ENCODE measurements at regions not wholly inside any gene's neighbourhood (a gene's known extent, or its start where the extent isn't known, plus 50 kb on each side); places are given as distances from the start of the nearest gene placed in this dataset.

DNA sequence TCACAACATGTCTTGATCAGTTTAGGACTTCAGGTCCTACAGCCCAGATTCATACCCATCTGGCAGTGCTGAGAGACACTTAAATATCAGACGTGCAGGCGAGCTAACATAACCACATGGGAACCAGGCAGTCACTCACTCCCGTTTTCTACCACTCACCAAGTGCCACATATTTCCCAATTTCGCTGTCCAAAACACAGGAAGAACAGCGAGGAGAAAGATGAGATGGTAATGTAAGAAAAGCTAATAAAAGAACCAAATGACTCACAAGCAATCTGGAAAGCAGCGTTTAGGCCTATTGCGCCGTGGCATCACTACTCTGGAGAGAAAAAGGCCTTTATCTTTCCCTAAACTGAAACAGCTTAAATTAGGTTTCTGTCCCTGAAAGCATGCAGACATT lies 647.8 kb upstream of the SLC39A10 start:
- WGBS, 5 donors = 71 to 77% (median 75%) methylated on average over 8 of the region's 8 CpGs
- no peaks in the 10 kb centered on the region for H3K9me3 ChIP-seq
- H3K27ac ChIP-seq = no peak overlapping the region
- no peak overlapping the region for H3K4me3 ChIP-seq
- no peaks in the 10 kb centered on the region for H3K27me3 ChIP-seq (replicated peaks in 1 of 7)
- H3K4me1 ChIP-seq = no peaks in the 10 kb centered on the region
- intact Hi-C loops (cut with DNase I; ENCODE audit: low total_unique reads) = no loop called here
- TF ChIP-seq, protein P1, sequence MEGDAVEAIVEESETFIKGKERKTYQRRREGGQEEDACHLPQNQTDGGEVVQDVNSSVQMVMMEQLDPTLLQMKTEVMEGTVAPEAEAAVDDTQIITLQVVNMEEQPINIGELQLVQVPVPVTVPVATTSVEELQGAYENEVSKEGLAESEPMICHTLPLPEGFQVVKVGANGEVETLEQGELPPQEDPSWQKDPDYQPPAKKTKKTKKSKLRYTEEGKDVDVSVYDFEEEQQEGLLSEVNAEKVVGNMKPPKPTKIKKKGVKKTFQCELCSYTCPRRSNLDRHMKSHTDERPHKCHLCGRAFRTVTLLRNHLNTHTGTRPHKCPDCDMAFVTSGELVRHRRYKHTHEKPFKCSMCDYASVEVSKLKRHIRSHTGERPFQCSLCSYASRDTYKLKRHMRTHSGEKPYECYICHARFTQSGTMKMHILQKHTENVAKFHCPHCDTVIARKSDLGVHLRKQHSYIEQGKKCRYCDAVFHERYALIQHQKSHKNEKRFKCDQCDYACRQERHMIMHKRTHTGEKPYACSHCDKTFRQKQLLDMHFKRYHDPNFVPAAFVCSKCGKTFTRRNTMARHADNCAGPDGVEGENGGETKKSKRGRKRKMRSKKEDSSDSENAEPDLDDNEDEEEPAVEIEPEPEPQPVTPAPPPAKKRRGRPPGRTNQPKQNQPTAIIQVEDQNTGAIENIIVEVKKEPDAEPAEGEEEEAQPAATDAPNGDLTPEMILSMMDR (IDR thresholded peaks at IDR 0.05 in 8 of 11, conservative IDR thresholded peaks at IDR 0.05 in 3 of 11) = no peak
- TF ChIP-seq POLR2A (IDR thresholded peaks at IDR 0.05) (no peak), POLR2AphosphoS5 (IDR thresholded peaks at IDR 0.05) (no peak)
- no peaks in the 10 kb centered on the region for H3K36me3 ChIP-seq
- no peak for DNase-seq

DNA sequence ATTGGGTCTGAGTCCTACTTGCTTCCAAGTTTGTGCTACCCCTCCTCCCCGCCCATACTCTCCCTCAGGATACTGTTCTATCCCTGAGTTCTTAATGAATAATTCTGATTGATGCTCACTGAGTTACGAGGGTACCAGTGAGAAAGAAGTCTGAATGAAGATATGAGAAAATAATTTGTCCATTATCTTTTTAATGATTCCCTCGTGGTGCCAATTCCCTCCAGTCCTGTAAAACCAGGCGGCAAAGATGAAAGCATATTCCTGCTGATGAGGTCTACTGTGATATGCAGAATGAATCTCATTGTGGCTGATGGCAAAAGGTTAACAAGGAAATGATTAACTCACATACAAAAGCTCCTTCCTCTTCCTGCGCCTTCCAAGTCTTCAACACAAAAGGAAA lies 650.2 kb upstream of the SLC39A10 start:
- no peak for DNase-seq
- H3K27me3 ChIP-seq (replicated peaks in 1 of 7) = no peaks in the 10 kb centered on the region
- TF ChIP-seq, protein P1 (IDR thresholded peaks at IDR 0.05 in 8 of 11, conservative IDR thresholded peaks at IDR 0.05 in 3 of 11) = no peak
- TF ChIP-seq POLR2AphosphoS5 (IDR thresholded peaks at IDR 0.05) = no peak
- TF ChIP-seq POLR2A (IDR thresholded peaks at IDR 0.05) = no peak
- no peaks in the 10 kb centered on the region for H3K36me3 ChIP-seq
- H3K9me3 ChIP-seq = no peaks in the 10 kb centered on the region
- WGBS, 5 donors = 59 to 83% (median 74%) methylated on average over 5 of the region's 5 CpGs
- intact Hi-C loops (cut with DNase I; ENCODE audit: low total_unique reads) = no loop called here
- H3K4me1 ChIP-seq = no peaks in the 10 kb centered on the region
- H3K27ac ChIP-seq = no peak overlapping the region
- H3K4me3 ChIP-seq = no peak overlapping the region

DNA sequence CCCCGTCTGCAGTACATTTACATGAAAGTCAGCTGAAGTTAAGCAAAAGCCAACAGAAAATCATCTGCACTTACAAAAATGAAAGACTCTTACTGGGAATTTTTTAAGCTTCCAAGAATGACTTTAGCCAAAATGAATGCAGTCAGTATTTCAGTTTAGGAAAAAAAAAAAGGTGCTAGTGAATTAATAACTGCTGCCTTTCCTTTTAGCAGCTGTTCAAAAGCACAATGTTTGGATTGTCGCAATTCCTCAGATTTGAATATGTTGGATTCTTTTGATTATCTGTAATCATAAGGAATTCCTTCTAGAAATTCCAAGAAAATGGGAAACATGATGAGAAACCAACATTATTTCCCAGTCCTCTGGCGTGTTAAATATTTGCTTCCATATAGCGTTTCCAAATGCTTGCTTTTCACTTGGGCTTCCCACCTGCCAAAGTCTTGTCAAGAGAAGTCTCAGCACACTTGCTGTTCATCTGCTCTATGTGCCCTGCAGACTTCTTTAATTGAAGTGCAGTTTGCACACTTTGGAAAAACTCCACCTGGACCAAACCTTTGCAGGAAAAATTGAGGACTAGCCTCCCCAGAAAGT lies 653.0 kb upstream of the SLC39A10 start:
- no peak overlapping the region for H3K4me3 ChIP-seq
- H3K27ac ChIP-seq = no peak overlapping the region
- no peaks in the 10 kb centered on the region for H3K9me3 ChIP-seq
- H3K4me1 ChIP-seq = no peaks in the 10 kb centered on the region
- no peaks in the 10 kb centered on the region for H3K27me3 ChIP-seq (replicated peaks in 1 of 7)
- DNase-seq = no peak
- intact Hi-C loops (cut with DNase I; ENCODE audit: low total_unique reads) = no loop called here
- WGBS, 5 donors = 71 to 89% (median 85%) methylated on average over 4 of the region's 4 CpGs
- no peak for TF ChIP-seq POLR2A (IDR thresholded peaks at IDR 0.05)
- TF ChIP-seq, protein P1 (IDR thresholded peaks at IDR 0.05 in 8 of 11, conservative IDR thresholded peaks at IDR 0.05 in 3 of 11) = no peak
- no peak for TF ChIP-seq POLR2AphosphoS5 (IDR thresholded peaks at IDR 0.05)
- no peaks in the 10 kb centered on the region for H3K36me3 ChIP-seq

DNA sequence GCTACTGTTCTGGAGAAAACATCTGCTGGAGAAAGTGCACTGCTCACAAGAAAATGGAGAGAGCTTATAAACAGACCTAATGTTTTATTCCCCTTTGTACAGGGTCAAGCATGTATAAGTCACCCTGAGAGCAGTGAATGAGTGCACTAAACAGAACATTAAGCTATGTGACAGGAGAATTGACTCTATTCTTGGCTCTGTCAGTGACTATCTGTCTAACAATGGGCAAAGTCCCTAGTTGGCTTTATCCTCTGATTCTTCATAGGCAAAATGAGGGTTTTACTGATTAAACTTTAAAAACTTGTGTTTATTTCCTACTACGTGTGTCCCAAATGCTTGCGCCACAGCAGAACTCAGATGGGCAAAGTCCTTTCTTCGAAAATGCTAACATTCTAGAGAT lies 655.1 kb upstream of the SLC39A10 start:
- TF ChIP-seq POLR2A (IDR thresholded peaks at IDR 0.05) = no peak
- no peak for TF ChIP-seq POLR2AphosphoS5 (IDR thresholded peaks at IDR 0.05)
- TF ChIP-seq, protein P1 (IDR thresholded peaks at IDR 0.05 in 8 of 11, conservative IDR thresholded peaks at IDR 0.05 in 3 of 11) = no peak
- Histone ChIP-seq H3K4me1 (no peaks in the 10 kb centered on the region), H3K4me3 (no peak overlapping the region), H3K27ac (no peak overlapping the region), H3K36me3 (no peaks in the 10 kb centered on the region), H3K9me3 (no peaks in the 10 kb centered on the region), H3K27me3 (replicated peaks in 1 of 7) (no peaks in the 10 kb centered on the region)
- DNase-seq = no peak
- WGBS, 5 donors = 85 to 94% (median 90%) methylated on average over 3 of the region's 3 CpGs
- intact Hi-C loops (cut with DNase I; ENCODE audit: low total_unique reads) = no loop called here

Measured in spleen (tissue), 11 donors.